ENCODE measurements at regions not wholly inside any gene's neighbourhood (a gene's known extent, or its start where the extent isn't known, plus 50 kb on each side); places are given as distances from the start of the nearest gene placed in this dataset.

GRCh38 chrX:63513825-63514568, 162.9 kb upstream of the SPIN4 start:
- no peak for TF ChIP-seq CTCF (conservative IDR thresholded peaks at IDR 0.05; ENCODE audit: low read length)
- TF ChIP-seq EZH2phosphoT487 (IDR thresholded peaks at IDR 0.05; ENCODE audit: borderline replicate concordance) = no peak
- Histone ChIP-seq H3F3A (ENCODE audit: low read depth) (no peaks in the 10 kb centered on the region), H3K9me3 (ENCODE audit: insufficient read depth, low read depth, low read length) (no peaks in the 10 kb centered on the region)

GRCh38 chrX:63511361-63511760, 160.2 kb upstream of the SPIN4 start:
- no peaks in the 10 kb centered on the region for H3K9me3 ChIP-seq (ENCODE audit: insufficient read depth, low read depth, low read length)
- no peak overlapping the region for H3K4me2 ChIP-seq (ENCODE audit: low read depth, low read length, poor library complexity, severe bottlenecking)
- no peak for TF ChIP-seq EZH2phosphoT487 (IDR thresholded peaks at IDR 0.05; ENCODE audit: borderline replicate concordance)
- no peak for TF ChIP-seq CTCF (conservative IDR thresholded peaks at IDR 0.05; ENCODE audit: low read length)

More at GRCh38 chrX:63513825-63514568, 162.9 kb upstream of the SPIN4 start:
- no peaks in the 10 kb centered on the region for H3K4me1 ChIP-seq (ENCODE audit: insufficient read depth, low read length, poor library complexity, severe bottlenecking)
- no peaks in the 10 kb centered on the region for H3K27me3 ChIP-seq (ENCODE audit: insufficient read depth, low read length, poor library complexity, severe bottlenecking)
- H3K9ac ChIP-seq (ENCODE audit: low read depth, low read length, poor library complexity, severe bottlenecking) = no peak overlapping the region
- no peaks in the 10 kb centered on the region for H3K9me2 ChIP-seq (replicated peaks; ENCODE audit: low read depth, low read length)
- H3K79me2 ChIP-seq (ENCODE audit: insufficient read depth, low read length) = no peaks in the 10 kb centered on the region
- no peaks in the 10 kb centered on the region for H3K36me3 ChIP-seq (ENCODE audit: insufficient read depth, low read length)
- H3K4me3 ChIP-seq (ENCODE audit: low read length, poor library complexity, severe bottlenecking) = no peak overlapping the region
- no peak overlapping the region for H2AFZ ChIP-seq (ENCODE audit: low read length)
- H3K4me2 ChIP-seq (ENCODE audit: low read depth, low read length, poor library complexity, severe bottlenecking) = no peak overlapping the region
- H4K20me1 ChIP-seq (ENCODE audit: insufficient read depth, low read length, poor library complexity, severe bottlenecking) = no peaks in the 10 kb centered on the region

GRCh38 chrX:63508668-63509067, 157.5 kb upstream of the SPIN4 start:
- no peaks in the 10 kb centered on the region for H3K36me3 ChIP-seq (ENCODE audit: insufficient read depth, low read length)
- H3K4me1 ChIP-seq (ENCODE audit: insufficient read depth, low read length, poor library complexity, severe bottlenecking) = no peaks in the 10 kb centered on the region
- H3K79me2 ChIP-seq (ENCODE audit: insufficient read depth, low read length) = no peaks in the 10 kb centered on the region
- no peaks in the 10 kb centered on the region for H3K27me3 ChIP-seq (ENCODE audit: insufficient read depth, low read length, poor library complexity, severe bottlenecking)
- H3K9ac ChIP-seq (ENCODE audit: low read depth, low read length, poor library complexity, severe bottlenecking) = no peak overlapping the region
- H4K20me1 ChIP-seq (ENCODE audit: insufficient read depth, low read length, poor library complexity, severe bottlenecking) = no peaks in the 10 kb centered on the region
- H3F3A ChIP-seq (ENCODE audit: low read depth) = no peaks in the 10 kb centered on the region
- TF ChIP-seq EZH2phosphoT487 (IDR thresholded peaks at IDR 0.05; ENCODE audit: borderline replicate concordance) (no peak), CTCF (conservative IDR thresholded peaks at IDR 0.05; ENCODE audit: low read length) (no peak)
- no peak overlapping the region for H3K4me3 ChIP-seq (ENCODE audit: low read length, poor library complexity, severe bottlenecking)
- H3K9me3 ChIP-seq (ENCODE audit: insufficient read depth, low read depth, low read length) = no peaks in the 10 kb centered on the region
- no peak overlapping the region for H3K4me2 ChIP-seq (ENCODE audit: low read depth, low read length, poor library complexity, severe bottlenecking)
- no peak overlapping the region for H2AFZ ChIP-seq (ENCODE audit: low read length)
- H3K9me2 ChIP-seq (replicated peaks; ENCODE audit: low read depth, low read length) = no peaks in the 10 kb centered on the region

More at GRCh38 chrX:63511361-63511760, 160.2 kb upstream of the SPIN4 start:
- H3K27me3 ChIP-seq (ENCODE audit: insufficient read depth, low read length, poor library complexity, severe bottlenecking) = no peaks in the 10 kb centered on the region
- no peaks in the 10 kb centered on the region for H3F3A ChIP-seq (ENCODE audit: low read depth)
- no peaks in the 10 kb centered on the region for H3K9me2 ChIP-seq (replicated peaks; ENCODE audit: low read depth, low read length)
- H3K9ac ChIP-seq (ENCODE audit: low read depth, low read length, poor library complexity, severe bottlenecking) = no peak overlapping the region
- H2AFZ ChIP-seq (ENCODE audit: low read length) = no peak overlapping the region
- no peaks in the 10 kb centered on the region for H3K36me3 ChIP-seq (ENCODE audit: insufficient read depth, low read length)
- no peaks in the 10 kb centered on the region for H3K4me1 ChIP-seq (ENCODE audit: insufficient read depth, low read length, poor library complexity, severe bottlenecking)
- no peak overlapping the region for H3K4me3 ChIP-seq (ENCODE audit: low read length, poor library complexity, severe bottlenecking)
- H3K79me2 ChIP-seq (ENCODE audit: insufficient read depth, low read length) = no peaks in the 10 kb centered on the region
- no peaks in the 10 kb centered on the region for H4K20me1 ChIP-seq (ENCODE audit: insufficient read depth, low read length, poor library complexity, severe bottlenecking)
